ENCODE measurements at regions not wholly inside any gene's neighbourhood (a gene's known extent, or its start where the extent isn't known, plus 50 kb on each side); places are given as distances from the start of the nearest gene placed in this dataset.
"Not testable (repeated sequence)": the region's sequence is repeated elsewhere in the genome, so short reads cannot be mapped to it uniquely, and the experiment has no call there.

- TF ChIP-seq, protein P1, sequence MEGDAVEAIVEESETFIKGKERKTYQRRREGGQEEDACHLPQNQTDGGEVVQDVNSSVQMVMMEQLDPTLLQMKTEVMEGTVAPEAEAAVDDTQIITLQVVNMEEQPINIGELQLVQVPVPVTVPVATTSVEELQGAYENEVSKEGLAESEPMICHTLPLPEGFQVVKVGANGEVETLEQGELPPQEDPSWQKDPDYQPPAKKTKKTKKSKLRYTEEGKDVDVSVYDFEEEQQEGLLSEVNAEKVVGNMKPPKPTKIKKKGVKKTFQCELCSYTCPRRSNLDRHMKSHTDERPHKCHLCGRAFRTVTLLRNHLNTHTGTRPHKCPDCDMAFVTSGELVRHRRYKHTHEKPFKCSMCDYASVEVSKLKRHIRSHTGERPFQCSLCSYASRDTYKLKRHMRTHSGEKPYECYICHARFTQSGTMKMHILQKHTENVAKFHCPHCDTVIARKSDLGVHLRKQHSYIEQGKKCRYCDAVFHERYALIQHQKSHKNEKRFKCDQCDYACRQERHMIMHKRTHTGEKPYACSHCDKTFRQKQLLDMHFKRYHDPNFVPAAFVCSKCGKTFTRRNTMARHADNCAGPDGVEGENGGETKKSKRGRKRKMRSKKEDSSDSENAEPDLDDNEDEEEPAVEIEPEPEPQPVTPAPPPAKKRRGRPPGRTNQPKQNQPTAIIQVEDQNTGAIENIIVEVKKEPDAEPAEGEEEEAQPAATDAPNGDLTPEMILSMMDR (IDR thresholded peaks at IDR 0.05; ENCODE audit: insufficient read depth, low read depth, low read length, missing control alignments) = no peak
- no peak for DNase-seq (ENCODE audit: low read depth)
- no peak overlapping the region for H3K4me3 ChIP-seq (ENCODE audit: low read depth, low read length)
These were observed 142.8 kb upstream of the KCNJ3 start for GRCh38 chr2:154555710-154556109.

- DNase-seq (ENCODE audit: low read depth) = peak; percentile 7
- no peak overlapping the region for H3K4me3 ChIP-seq (ENCODE audit: low read depth, low read length)
- TF ChIP-seq, protein P1 (IDR thresholded peaks at IDR 0.05; ENCODE audit: insufficient read depth, low read depth, low read length, missing control alignments) = no peak
These were observed 142.3 kb upstream of the KCNJ3 start for GRCh38 chr2:154556146-154556545.

DNA sequence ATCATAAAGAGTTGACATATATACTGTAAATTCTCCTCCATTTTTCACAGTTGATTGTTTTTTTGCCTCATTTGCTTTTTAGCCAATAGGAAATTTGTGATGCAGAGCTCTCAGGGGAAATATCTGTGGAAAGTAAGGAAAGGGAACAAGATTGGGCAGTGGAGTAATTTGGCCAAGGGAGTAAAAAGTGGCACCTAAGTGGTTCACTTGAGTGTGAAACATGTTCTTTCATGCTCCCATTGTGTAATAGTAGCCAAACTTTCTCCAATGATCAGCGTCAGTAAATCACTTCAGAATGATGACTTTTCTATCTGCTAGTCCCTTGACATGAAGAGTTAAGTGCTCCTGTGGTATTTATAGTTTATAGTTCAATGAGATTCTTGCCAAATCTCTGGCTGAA lies 141.9 kb upstream of the KCNJ3 start:
- H3K4me3 ChIP-seq (ENCODE audit: low read depth, low read length) = no peak overlapping the region
- TF ChIP-seq, protein P1 (IDR thresholded peaks at IDR 0.05; ENCODE audit: insufficient read depth, low read depth, low read length, missing control alignments) = no peak
- no peak for DNase-seq (ENCODE audit: low read depth)

GRCh38 chr2:154557906-154558305 lies 140.6 kb upstream of the KCNJ3 start:
- H3K4me3 ChIP-seq (ENCODE audit: low read depth, low read length) = no peak overlapping the region
- DNase-seq (ENCODE audit: low read depth) = no peak
- TF ChIP-seq, protein P1 (IDR thresholded peaks at IDR 0.05; ENCODE audit: insufficient read depth, low read depth, low read length, missing control alignments) = no peak

DNA sequence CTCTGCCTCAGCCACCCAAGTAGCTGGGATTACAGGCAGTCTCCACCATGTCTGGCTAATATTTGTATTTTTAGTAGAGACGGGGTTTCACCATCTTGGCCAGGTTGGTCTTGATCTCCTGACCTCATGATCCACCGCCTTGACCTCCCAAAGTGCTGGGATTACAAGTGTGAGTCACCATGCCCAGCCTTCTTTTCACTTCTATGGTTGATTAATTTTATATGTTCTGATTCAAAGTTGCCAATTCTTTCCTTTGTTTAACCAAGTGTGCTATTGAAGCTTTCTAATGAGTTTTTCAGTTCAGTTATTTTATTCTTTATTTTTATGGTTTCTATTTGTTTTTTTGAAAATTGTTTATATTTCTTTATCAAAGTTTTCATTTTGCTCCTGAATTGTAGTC lies 133.1 kb upstream of the KCNJ3 start:
- TF ChIP-seq, protein P1 (IDR thresholded peaks at IDR 0.05; ENCODE audit: insufficient read depth, low read depth, low read length, missing control alignments) = no peak
- H3K4me3 ChIP-seq (ENCODE audit: low read depth, low read length) = no peak overlapping the region
- DNase-seq (ENCODE audit: low read depth) = no peak

DNA sequence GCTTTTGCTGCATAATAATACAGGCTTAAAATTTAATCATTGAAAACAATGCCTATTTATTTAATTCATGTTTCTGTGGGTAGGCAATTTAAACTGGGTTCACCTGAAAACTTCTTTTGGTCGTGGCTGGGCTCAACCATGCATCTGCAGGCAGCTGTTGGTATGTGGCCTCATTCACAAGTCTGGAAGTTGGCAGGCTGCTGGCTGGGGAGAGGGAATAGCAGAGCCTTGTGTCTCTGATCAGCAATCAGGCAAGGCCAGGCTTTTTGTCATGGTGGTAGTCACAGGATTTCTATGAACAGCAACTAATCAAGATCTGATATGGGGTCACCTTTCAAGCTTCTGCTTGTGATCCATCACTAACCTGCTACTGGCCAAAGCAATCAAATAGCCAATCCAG lies 130.1 kb upstream of the KCNJ3 start:
- H3K4me3 ChIP-seq (ENCODE audit: low read depth, low read length) = no peak overlapping the region
- TF ChIP-seq, protein P1 (IDR thresholded peaks at IDR 0.05; ENCODE audit: insufficient read depth, low read depth, low read length, missing control alignments) = no peak
- DNase-seq (ENCODE audit: low read depth) = no peak

GRCh38 chr2:154570501-154570900 lies 128.0 kb upstream of the KCNJ3 start:
- DNase-seq (ENCODE audit: low read depth) = no peak
- TF ChIP-seq, protein P1 (IDR thresholded peaks at IDR 0.05; ENCODE audit: insufficient read depth, low read depth, low read length, missing control alignments) = no peak
- H3K4me3 ChIP-seq (ENCODE audit: low read depth, low read length) = no peak overlapping the region

GRCh38 chr2:154576699-154577098 lies 121.8 kb upstream of the KCNJ3 start:
- not testable (repeated sequence) for H3K4me3 ChIP-seq (ENCODE audit: low read depth, low read length); DNase-seq (ENCODE audit: low read depth)

Measured in GM12865 (cell line).